ENCODE measurements at regions not wholly inside any gene's neighbourhood (a gene's known extent, or its start where the extent isn't known, plus 50 kb on each side); places are given as distances from the start of the nearest gene placed in this dataset.

- H3K4me3 ChIP-seq (ENCODE audit: low read depth, low read length) = no peak overlapping the region
- TF ChIP-seq CTCF (IDR thresholded peaks at IDR 0.05; ENCODE audit: low read depth, low read length) = no peak
Measured at GRCh38 chr21:43308815-43309283, 118.1 kb downstream of the SIK1 start.

- no peak overlapping the region for H3K4me3 ChIP-seq (ENCODE audit: low read depth, low read length)
- TF ChIP-seq CTCF (IDR thresholded peaks at IDR 0.05; ENCODE audit: low read depth, low read length) = no peak
Measured at GRCh38 chr21:43308101-43308814, 118.7 kb downstream of the SIK1 start.

- no peak for TF ChIP-seq CTCF (IDR thresholded peaks at IDR 0.05; ENCODE audit: low read depth, low read length)
Measured at GRCh38 chr21:43307677-43308070, 119.3 kb downstream of the SIK1 start.

GRCh38 chr21:43306911-43307676 lies 119.8 kb downstream of the SIK1 start:
- no peak overlapping the region for H3K4me3 ChIP-seq (ENCODE audit: low read depth, low read length)
- TF ChIP-seq CTCF (IDR thresholded peaks at IDR 0.05; ENCODE audit: low read depth, low read length) = no peak

More at GRCh38 chr21:43307677-43308070, 119.3 kb downstream of the SIK1 start:
- H3K4me3 ChIP-seq (ENCODE audit: low read depth, low read length) = no peak overlapping the region

- no peak overlapping the region for H3K4me3 ChIP-seq (ENCODE audit: low read depth, low read length)
Measured at GRCh38 chr21:43306391-43306790, 120.5 kb downstream of the SIK1 start.

GRCh38 chr21:43305811-43306311 lies 121.1 kb downstream of the SIK1 start:
- no peak overlapping the region for H3K4me3 ChIP-seq (ENCODE audit: low read depth, low read length)
- no peak for TF ChIP-seq CTCF (IDR thresholded peaks at IDR 0.05; ENCODE audit: low read depth, low read length)

More at GRCh38 chr21:43306391-43306790, 120.5 kb downstream of the SIK1 start:
- no peak for TF ChIP-seq CTCF (IDR thresholded peaks at IDR 0.05; ENCODE audit: low read depth, low read length)

GRCh38 chr21:43305336-43305665 lies 121.6 kb downstream of the SIK1 start:
- TF ChIP-seq CTCF (IDR thresholded peaks at IDR 0.05; ENCODE audit: low read depth, low read length) = no peak
- H3K4me3 ChIP-seq (ENCODE audit: low read depth, low read length) = no peak overlapping the region

Data from WI38 (cell line).